Body of pancreas (tissue), 4 donors: ENCODE measurements at regions not wholly inside any gene's neighbourhood (a gene's known extent, or its start where the extent isn't known, plus 50 kb on each side); places are given as distances from the start of the nearest gene placed in this dataset.

Experiments
- POLR2A ChIP-seq, 3 donors: fragments of 450-650 bp; IDR thresholded peaks; one replicate each; pipeline ENCODE4 v1.6.1; 2016; ENCODE audit warnings: antibody characterized with exemption in 3 of 3, mild to moderate bottlenecking in 2 of 3
- TF ChIP-seq, protein P1 (sequence below), 7 experiments: fragments of 450-650 bp in 4 of 7; fragments of 200-600 bp in 3 of 7; sonication (generic) in 3 of 7; IDR thresholded peaks; one replicate each; pipeline ENCODE4 v1.5.1; 2016 to 2019; ENCODE audit warnings: antibody characterized with exemption in 7 of 7

GRCh38 chr13:31890946-31891345 is 140.6 kb upstream of the FRY start:
- TF ChIP-seq, protein P1, sequence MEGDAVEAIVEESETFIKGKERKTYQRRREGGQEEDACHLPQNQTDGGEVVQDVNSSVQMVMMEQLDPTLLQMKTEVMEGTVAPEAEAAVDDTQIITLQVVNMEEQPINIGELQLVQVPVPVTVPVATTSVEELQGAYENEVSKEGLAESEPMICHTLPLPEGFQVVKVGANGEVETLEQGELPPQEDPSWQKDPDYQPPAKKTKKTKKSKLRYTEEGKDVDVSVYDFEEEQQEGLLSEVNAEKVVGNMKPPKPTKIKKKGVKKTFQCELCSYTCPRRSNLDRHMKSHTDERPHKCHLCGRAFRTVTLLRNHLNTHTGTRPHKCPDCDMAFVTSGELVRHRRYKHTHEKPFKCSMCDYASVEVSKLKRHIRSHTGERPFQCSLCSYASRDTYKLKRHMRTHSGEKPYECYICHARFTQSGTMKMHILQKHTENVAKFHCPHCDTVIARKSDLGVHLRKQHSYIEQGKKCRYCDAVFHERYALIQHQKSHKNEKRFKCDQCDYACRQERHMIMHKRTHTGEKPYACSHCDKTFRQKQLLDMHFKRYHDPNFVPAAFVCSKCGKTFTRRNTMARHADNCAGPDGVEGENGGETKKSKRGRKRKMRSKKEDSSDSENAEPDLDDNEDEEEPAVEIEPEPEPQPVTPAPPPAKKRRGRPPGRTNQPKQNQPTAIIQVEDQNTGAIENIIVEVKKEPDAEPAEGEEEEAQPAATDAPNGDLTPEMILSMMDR (IDR thresholded peaks at IDR 0.05): no peak
- TF ChIP-seq POLR2A (IDR thresholded peaks at IDR 0.05): no peak
